Ovary (tissue), 7 donors: ENCODE measurements at regions not wholly inside any gene's neighbourhood (a gene's known extent, or its start where the extent isn't known, plus 50 kb on each side); places are given as distances from the start of the nearest gene placed in this dataset.
A peak's percentile ranks its signal among the peaks of the same experiment; 100 is the strongest.
"Not testable (repeated sequence)": the region's sequence is repeated elsewhere in the genome, so short reads cannot be mapped to it uniquely, and the experiment has no call there.

ENCODE experiments used
- DNase-seq, 5 donors: peaks; one replicate each; pipeline ENCODE4 v3.0.0-alpha.2; 2019 to 2020
- H3K27ac ChIP-seq, 2 donors: fragments of 200-600 bp; one replicate each; pipeline versions ENCODE4 v1.5.1 to v1.8.0; 2019 to 2022
- H3K27me3 ChIP-seq: fragments of 200-600 bp; one replicate; pipeline ENCODE4 v1.8.0; 2022
- H3K36me3 ChIP-seq: fragments of 200-600 bp; sonication (generic); one replicate; pipeline ENCODE4 v1.5.1; 2019
- H3K4me1 ChIP-seq: one replicate; pipeline ENCODE4 v1.8.1; 2013; ENCODE audit warnings: mild to moderate bottlenecking, moderate library complexity; ENCODE audit not compliant: insufficient read depth
- H3K4me3 ChIP-seq: fragments of 200-600 bp; sonication (generic); one replicate; pipeline ENCODE4 v1.5.1; 2017
- H3K9me3 ChIP-seq, 2 donors: fragments of 200-600 bp in 1 of 2; sonication (generic) in 1 of 2; one replicate each; pipeline versions ENCODE4 v1.5.1 to v1.8.1; 2013 to 2019; ENCODE audit warnings: mild to moderate bottlenecking in 1 of 2, moderate library complexity in 1 of 2
- EP300 ChIP-seq: sonication (generic); formaldehyde crosslinking; IDR thresholded peaks from one replicate; pipeline ENCODE4 v1.6.1; 2017; ENCODE audit warnings: antibody characterized with exemption
- POLR2A ChIP-seq: fragments of 450-650 bp; IDR thresholded peaks from one replicate; pipeline ENCODE4 v1.6.1; 2017; ENCODE audit warnings: antibody characterized with exemption, mild to moderate bottlenecking, moderate library complexity
- WGBS, 3 donors: extraction: QIAGEN DNeasy Blood & Tissue Kit in 1 of 3; methylation state at CpG; one replicate each; pipeline versions ENCODE4 v1.1.5 to v1.1.7; 2013 to 2017; 5-methylcytosine and 5-hydroxymethylcytosine counted together
- intact Hi-C, 4 donors: fragments of 100-400 bp; cut with DNase I; formaldehyde crosslinking; loops; one replicate each; pipeline versions ENCODE4 v1.11.0 to v1.15.1; 2022 to 2023
- TF ChIP-seq, protein P1 (sequence below), 3 donors: fragments of 450-650 bp in 2 of 3; fragments of 200-600 bp in 1 of 3; IDR thresholded peaks; one replicate each; pipeline versions ENCODE4 v1.5.1 to v1.8.0; 2016 to 2022; ENCODE audit warnings: antibody characterized with exemption in 3 of 3, mild to moderate bottlenecking in 1 of 3
- donor health status: DM: no; HTN: no; CAD: no; lungs with moderate emphysema.
- donor health status: DM: no; HTN: no; CAD: no.
- donor health status: Bipolar disorder and iron deficiency.
- donor health status: DM: no; HTN: no; CAD: no.
- donor health status: DM: yes; HTN: yes; CAD: no.

DNA sequence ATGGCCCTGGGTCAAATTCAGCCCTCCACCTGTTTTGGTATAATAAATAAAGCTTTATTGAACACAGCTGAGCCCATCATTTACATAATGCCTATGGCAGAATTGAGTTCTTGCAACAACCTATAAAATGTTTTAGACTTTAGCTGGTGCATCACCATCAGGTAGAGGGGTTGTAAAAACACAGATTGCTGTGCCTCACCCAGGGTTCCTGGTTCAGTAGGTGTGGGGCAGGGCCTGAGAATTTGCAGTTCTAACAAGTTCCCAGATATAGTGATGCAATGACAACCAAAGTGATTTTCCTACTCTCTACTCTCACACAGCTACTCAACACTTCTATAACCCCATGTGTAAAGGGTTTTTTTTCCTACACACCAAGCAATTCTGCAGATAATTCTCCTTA lies 120.0 kb upstream of the EGFL6 start:
- no peak for DNase-seq
- Histone ChIP-seq H3K36me3 (no peaks in the 10 kb centered on the region), H3K27me3 (no peaks in the 10 kb centered on the region), H3K9me3 (no peaks in the 10 kb centered on the region), H3K27ac (no peak overlapping the region), H3K4me3 (no peak overlapping the region), H3K4me1 (no peaks in the 10 kb centered on the region)
- intact Hi-C loops, result no loop called here
- TF ChIP-seq, protein P1, sequence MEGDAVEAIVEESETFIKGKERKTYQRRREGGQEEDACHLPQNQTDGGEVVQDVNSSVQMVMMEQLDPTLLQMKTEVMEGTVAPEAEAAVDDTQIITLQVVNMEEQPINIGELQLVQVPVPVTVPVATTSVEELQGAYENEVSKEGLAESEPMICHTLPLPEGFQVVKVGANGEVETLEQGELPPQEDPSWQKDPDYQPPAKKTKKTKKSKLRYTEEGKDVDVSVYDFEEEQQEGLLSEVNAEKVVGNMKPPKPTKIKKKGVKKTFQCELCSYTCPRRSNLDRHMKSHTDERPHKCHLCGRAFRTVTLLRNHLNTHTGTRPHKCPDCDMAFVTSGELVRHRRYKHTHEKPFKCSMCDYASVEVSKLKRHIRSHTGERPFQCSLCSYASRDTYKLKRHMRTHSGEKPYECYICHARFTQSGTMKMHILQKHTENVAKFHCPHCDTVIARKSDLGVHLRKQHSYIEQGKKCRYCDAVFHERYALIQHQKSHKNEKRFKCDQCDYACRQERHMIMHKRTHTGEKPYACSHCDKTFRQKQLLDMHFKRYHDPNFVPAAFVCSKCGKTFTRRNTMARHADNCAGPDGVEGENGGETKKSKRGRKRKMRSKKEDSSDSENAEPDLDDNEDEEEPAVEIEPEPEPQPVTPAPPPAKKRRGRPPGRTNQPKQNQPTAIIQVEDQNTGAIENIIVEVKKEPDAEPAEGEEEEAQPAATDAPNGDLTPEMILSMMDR (IDR thresholded peaks at IDR 0.05), result no peak

DNA sequence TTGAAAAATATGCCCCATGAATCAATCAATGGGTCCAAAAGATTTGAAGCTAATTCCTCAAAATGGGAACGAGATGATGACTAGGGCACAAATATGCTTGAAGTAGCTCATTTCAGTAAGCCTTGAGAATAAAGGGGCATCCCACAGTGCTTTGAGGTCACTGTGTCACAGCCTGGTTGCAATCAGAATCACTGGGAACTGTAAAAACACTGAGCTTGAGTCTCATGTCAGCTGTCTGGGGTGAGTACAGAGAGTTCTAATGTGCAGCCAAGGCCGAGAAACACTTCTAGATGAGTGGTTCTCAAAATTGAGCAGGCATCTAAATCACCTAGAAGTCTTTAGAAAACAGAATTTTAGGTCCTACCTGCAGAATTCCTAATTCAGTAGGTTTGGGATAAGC lies 120.5 kb upstream of the EGFL6 start:
- DNase-seq, result no peak
- intact Hi-C loops, result no loop called here
- Histone ChIP-seq H3K9me3 (no peaks in the 10 kb centered on the region), H3K4me3 (no peak overlapping the region), H3K27me3 (no peaks in the 10 kb centered on the region), H3K27ac (no peak overlapping the region), H3K4me1 (no peaks in the 10 kb centered on the region), H3K36me3 (no peaks in the 10 kb centered on the region)
- TF ChIP-seq POLR2A (no peak), EP300 (no peak)
- TF ChIP-seq, protein P1 (IDR thresholded peaks at IDR 0.05), result no peak
- WGBS, 3 donors, result 64 to 71% (median 69%) methylated on average over 2 of the region's 2 CpGs

DNA sequence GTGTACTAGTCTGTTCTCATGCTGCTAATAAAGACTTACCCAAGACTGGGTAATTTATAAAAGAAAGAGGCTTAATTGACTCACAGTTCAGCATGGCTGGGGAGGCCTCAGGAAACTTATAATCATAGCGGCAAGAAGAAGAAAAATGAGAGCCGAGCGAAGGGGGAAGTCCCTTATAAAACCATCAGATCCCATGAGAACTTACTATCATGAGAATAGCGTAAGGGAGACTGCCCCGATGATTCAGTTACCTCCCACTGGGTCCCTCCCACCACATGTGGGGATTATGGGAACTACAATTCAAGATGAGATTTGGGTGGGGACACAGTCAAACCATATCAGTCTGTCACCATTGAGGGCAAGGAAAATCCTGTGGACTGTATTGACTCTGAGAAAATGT lies 121.8 kb upstream of the ATXN3L start:
- H3K4me1 ChIP-seq, H3K27me3 ChIP-seq, H3K27ac ChIP-seq, DNase-seq, H3K4me3 ChIP-seq, intact Hi-C loops, H3K9me3 ChIP-seq, H3K36me3 ChIP-seq: not testable (repeated sequence)
- 88 to 93% (median 92%) methylated on average over 5 of the region's 5 CpGs for WGBS, 3 donors

DNA sequence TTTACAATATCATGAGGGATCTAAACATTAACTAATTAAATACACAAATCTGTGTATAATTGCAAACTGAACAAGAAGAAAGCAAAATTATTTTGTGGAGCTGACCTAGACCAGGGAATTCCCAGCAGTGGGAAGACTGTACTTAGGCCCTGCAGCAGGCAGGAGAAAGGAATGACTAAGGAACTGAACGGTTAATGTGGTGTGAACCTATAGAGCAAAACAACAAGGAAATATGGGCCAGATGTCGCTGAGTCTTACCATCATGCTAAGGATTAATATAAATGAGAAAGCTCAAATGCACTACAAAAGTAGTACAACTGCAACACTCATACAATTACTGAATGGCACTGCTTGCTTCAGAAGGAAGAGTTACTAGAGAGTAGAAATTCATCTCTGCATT lies 120.3 kb upstream of the ATXN3L start:
- WGBS, 3 donors, result 39 to 65% (median 54%) methylated on average over 2 of the region's 2 CpGs
- DNase-seq, result no peak
- Histone ChIP-seq H3K4me3 (no peak overlapping the region), H3K4me1 (no peaks in the 10 kb centered on the region), H3K27ac (no peak overlapping the region), H3K9me3 (no peaks in the 10 kb centered on the region), H3K36me3 (no peaks in the 10 kb centered on the region), H3K27me3 (no peaks in the 10 kb centered on the region)
- intact Hi-C loops, result no loop called here
- TF ChIP-seq, protein P1 (IDR thresholded peaks at IDR 0.05), result no peak
- TF ChIP-seq EP300 (no peak), POLR2A (no peak)

DNA sequence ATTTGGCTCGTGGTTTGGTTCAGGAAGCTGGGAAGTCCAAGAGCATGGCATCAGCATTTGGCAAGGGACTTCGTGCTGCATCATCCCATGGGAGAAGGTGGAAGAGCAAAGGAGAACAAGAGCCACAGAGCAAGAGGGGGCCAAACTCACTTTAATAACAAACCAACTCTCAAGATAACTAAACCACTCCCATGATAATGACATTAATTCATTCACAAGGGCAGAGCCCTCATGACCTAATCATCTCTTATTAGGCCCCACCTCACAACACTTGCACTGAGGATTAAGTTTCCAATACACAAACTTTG lies 113.4 kb upstream of the ATXN3L start:
- H3K27ac ChIP-seq, result peak overlapping the region in 1 of 2 donors; percentile 49
- H3K9me3 ChIP-seq, result no peaks in the 10 kb centered on the region
- 28 to 43% (median 31%) methylated on average over 2 of the region's 2 CpGs for WGBS, 3 donors
- no peak for DNase-seq
- no peak overlapping the region for H3K4me3 ChIP-seq
- intact Hi-C loops, result no loop called here
- H3K27me3 ChIP-seq, result no peaks in the 10 kb centered on the region
- TF ChIP-seq, protein P1 (IDR thresholded peaks at IDR 0.05), result no peak
- TF ChIP-seq POLR2A (no peak), EP300 (no peak)
- no peaks in the 10 kb centered on the region for H3K36me3 ChIP-seq
- peaks cover 3% of the 10 kb centered on the region for H3K4me1 ChIP-seq
